RWPE2 (cell line): ENCODE measurements at regions not wholly inside any gene's neighbourhood (a gene's known extent, or its start where the extent isn't known, plus 50 kb on each side); places are given as distances from the start of the nearest gene placed in this dataset.

Experiments
- ATAC-seq: fragments of 200-7000 bp; cut with Tn5 transposase; 3 replicates; pipeline ENCODE4 v1.9.1; 2021; ENCODE audit warnings: low read depth
- DNase-seq: peaks from one replicate; pipeline ENCODE4 v3.0.0-alpha.2; 2020; ENCODE audit warnings: low spot score
- H3K27ac ChIP-seq: fragments of 450-650 bp; 2 replicates; pipeline ENCODE4 v1.5.1; 2017; ENCODE audit warnings: mild to moderate bottlenecking; ENCODE audit not compliant: poor library complexity, severe bottlenecking
- H3K27me3 ChIP-seq: fragments of 250-450 bp; sonication (Bioruptor Pico); 2 replicates; pipeline ENCODE4 v1.5.1; 2021; ENCODE audit warnings: mild to moderate bottlenecking, moderate library complexity; ENCODE audit not compliant: insufficient read depth, poor library complexity, severe bottlenecking
- H3K36me3 ChIP-seq: fragments of 250-450 bp; sonication (Bioruptor Pico); 2 replicates; pipeline ENCODE4 v1.5.1; 2020; ENCODE audit warnings: low read depth, mild to moderate bottlenecking, moderate library complexity
- H3K4me1 ChIP-seq: fragments of 250-450 bp; sonication (Bioruptor Pico); 2 replicates; pipeline ENCODE4 v1.5.1; 2021; ENCODE audit warnings: mild to moderate bottlenecking, moderate library complexity; ENCODE audit not compliant: insufficient read depth, poor library complexity, severe bottlenecking
- H3K4me3 ChIP-seq: fragments of 250-450 bp; sonication (Bioruptor Pico); 2 replicates; pipeline ENCODE4 v1.5.1; 2021; ENCODE audit warnings: mild to moderate bottlenecking, moderate library complexity; ENCODE audit not compliant: severe bottlenecking
- H3K9me3 ChIP-seq: fragments of 250-450 bp; sonication (Bioruptor Pico); 2 replicates; pipeline ENCODE4 v1.5.1; 2021; ENCODE audit warnings: mild to moderate bottlenecking, moderate library complexity; ENCODE audit not compliant: severe bottlenecking
- TF ChIP-seq, protein P1 (sequence below): fragments of 450-650 bp; IDR thresholded peaks from one replicate; pipeline ENCODE4 v1.5.1; 2017; ENCODE audit warnings: mild to moderate bottlenecking, moderate library complexity; ENCODE audit not compliant: poor library complexity, severe bottlenecking

DNA sequence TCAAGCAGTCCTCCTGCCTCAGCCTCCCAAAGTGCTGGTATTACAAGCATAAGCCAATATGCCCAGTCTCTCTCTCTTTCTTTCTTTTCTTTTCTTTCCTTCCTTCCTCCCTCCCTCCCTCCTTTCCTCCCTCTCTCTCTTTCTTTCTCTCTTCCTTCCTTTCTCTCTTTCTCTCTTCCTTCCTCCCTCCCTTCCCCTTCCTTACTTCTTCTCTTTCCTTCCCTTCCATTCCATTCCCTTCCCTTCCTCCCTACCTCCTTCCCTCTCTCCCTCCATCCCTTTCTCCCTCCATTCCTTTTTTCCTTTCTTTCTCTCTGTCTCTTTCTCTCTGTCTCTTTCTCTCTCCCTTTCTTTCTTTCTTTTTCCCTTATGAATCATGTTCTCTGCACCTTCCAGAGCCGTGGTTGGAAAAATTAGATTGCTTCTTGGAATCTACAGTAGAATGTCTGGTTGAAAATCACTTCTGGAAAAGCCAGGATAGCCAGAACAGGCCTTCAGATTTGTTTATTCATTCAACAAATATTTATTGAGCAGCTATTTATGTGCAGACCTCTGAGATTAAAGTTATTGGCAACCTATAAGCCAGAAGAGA is 68.4 kb upstream of the ARHGAP5 start:
- Histone ChIP-seq H3K27me3 (no peaks in the 10 kb centered on the region), H3K4me1 (peaks cover 49% of the 10 kb centered on the region), H3K27ac (no peak overlapping the region), H3K9me3 (no peaks in the 10 kb centered on the region), H3K36me3 (no peaks in the 10 kb centered on the region), H3K4me3 (no peak overlapping the region)
- ATAC-seq (no peak), DNase-seq (no peak)
- TF ChIP-seq, protein P1, sequence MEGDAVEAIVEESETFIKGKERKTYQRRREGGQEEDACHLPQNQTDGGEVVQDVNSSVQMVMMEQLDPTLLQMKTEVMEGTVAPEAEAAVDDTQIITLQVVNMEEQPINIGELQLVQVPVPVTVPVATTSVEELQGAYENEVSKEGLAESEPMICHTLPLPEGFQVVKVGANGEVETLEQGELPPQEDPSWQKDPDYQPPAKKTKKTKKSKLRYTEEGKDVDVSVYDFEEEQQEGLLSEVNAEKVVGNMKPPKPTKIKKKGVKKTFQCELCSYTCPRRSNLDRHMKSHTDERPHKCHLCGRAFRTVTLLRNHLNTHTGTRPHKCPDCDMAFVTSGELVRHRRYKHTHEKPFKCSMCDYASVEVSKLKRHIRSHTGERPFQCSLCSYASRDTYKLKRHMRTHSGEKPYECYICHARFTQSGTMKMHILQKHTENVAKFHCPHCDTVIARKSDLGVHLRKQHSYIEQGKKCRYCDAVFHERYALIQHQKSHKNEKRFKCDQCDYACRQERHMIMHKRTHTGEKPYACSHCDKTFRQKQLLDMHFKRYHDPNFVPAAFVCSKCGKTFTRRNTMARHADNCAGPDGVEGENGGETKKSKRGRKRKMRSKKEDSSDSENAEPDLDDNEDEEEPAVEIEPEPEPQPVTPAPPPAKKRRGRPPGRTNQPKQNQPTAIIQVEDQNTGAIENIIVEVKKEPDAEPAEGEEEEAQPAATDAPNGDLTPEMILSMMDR, result no peak

DNA sequence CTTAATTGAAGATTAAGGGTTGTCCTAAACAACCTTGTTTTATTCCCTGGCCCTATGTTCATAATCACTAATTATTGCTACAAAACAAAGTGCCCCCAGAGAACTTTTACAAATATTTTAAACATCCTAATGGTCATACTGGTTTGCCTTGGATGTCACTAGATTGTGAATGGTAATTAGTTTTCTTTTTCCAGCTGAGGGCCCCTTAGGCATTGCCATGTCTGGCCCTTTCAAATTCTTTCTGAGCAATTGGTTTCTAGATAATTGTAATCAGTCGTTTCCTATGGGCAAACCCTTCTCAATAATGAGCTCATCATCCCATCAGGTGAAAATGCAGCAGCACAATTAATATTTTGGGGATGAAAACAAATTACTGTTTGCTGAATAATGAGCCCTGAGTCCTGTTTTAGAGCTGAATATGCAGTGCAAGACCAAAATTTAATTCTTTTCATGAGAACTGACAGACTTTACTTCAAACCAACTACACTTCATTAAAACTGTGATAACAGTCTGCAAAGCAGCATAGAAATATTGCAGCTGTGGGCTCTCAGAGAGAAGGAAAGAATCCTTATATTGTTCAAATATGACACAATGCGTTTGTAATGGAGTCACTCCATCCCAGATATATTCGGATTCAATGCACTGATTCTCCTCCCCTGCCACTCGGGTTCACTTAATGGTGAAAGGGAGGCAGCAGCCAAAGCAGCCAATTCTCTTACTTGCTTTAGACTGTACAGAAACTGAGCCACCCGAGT is 67.7 kb upstream of the ARHGAP5 start:
- no peaks in the 10 kb centered on the region for H3K36me3 ChIP-seq
- H3K9me3 ChIP-seq, result no peaks in the 10 kb centered on the region
- H3K27ac ChIP-seq, result peak overlapping the region; percentile 72
- H3K4me1 ChIP-seq, result peaks cover 49% of the 10 kb centered on the region
- no peak overlapping the region for H3K4me3 ChIP-seq
- DNase-seq, result no peak
- TF ChIP-seq, protein P1, result no peak
- ATAC-seq, result no peak
- no peaks in the 10 kb centered on the region for H3K27me3 ChIP-seq

DNA sequence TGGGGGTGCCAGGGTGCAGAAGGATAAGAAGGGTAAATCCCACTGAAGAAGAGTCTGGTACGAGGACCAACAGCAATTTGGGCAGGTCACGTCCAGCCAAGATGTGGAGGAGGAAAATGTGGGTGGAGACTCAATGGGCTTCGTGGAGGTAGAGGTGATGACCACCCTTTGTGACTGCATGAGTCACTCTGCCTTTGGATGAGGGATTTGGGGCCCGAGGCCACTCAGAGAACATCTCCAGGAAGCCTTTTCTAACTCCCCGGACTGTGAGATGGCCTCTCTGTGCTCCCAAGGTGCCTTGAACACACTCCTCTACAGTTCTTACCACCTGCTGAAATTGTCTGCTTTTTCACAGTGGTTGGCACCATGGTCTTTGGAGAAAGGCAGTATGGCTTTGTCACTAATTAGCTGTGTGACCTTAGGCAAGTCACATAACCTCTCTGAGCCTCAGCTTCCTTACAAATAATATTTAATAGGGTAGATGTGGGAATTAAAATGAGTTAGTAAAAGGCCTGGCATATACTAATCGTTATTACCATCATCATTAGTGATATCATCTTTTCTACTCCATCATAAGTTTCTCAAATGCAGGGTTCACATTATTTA is 67.0 kb upstream of the ARHGAP5 start:
- Histone ChIP-seq H3K4me3 (no peak overlapping the region), H3K4me1 (peaks cover 43% of the 10 kb centered on the region), H3K27me3 (no peaks in the 10 kb centered on the region), H3K27ac (peak overlapping the region; percentile 72), H3K9me3 (no peaks in the 10 kb centered on the region), H3K36me3 (no peaks in the 10 kb centered on the region)
- ATAC-seq (no peak), DNase-seq (no peak)
- TF ChIP-seq, protein P1, result no peak

DNA sequence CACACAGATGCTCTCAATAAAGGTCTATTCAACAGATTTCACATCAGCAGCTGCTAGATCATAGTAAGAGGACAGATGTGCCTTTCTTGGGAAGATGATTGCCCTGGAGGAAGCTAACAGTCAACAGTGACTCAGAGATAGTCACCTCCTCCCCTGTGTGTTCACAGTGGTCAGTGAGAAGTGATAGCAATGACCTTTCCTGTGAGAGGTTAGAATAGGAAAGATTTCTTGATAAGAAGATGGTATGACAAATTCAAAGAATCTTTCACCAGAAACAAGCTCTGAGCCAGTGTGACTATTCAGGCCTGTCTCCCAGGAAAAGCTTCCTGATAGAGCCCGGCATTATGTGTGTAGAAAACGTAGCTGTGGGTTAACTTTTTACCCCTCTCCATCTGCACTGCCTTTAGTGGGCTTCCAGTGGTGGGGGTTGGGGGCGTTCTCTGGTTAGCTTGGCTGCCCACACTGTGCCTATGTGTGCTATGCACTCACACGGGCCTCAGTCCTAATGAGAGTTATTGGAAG is 66.4 kb upstream of the ARHGAP5 start:
- TF ChIP-seq, protein P1, result no peak
- Histone ChIP-seq H3K36me3 (no peaks in the 10 kb centered on the region), H3K27me3 (no peaks in the 10 kb centered on the region), H3K4me3 (no peak overlapping the region), H3K4me1 (peaks cover 39% of the 10 kb centered on the region), H3K27ac (peak overlapping the region; percentile 72), H3K9me3 (no peaks in the 10 kb centered on the region)
- DNase-seq (no peak), ATAC-seq (peak; percentile 84)
